Peyer's patch (tissue), 4 donors: ENCODE measurements at regions not wholly inside any gene's neighbourhood (a gene's known extent, or its start where the extent isn't known, plus 50 kb on each side); places are given as distances from the start of the nearest gene placed in this dataset.

Experiments
- CTCF ChIP-seq, 6 experiments: fragments of 450-650 bp in 4 of 6; fragments of 200-600 bp in 2 of 6; sonication (generic) in 1 of 6; IDR thresholded peaks; one replicate each; pipeline ENCODE4 v1.5.1; 2017 to 2019; ENCODE audit warnings: antibody characterized with exemption in 6 of 6, mild to moderate bottlenecking in 3 of 6, moderate library complexity in 1 of 6
- POLR2A ChIP-seq, 2 donors: fragments of 450-650 bp; IDR thresholded peaks; one replicate each; pipeline ENCODE4 v1.5.1; 2017; ENCODE audit warnings: antibody characterized with exemption in 2 of 2, mild to moderate bottlenecking in 2 of 2, moderate library complexity in 2 of 2

GRCh38 chr4:151820004-151820403 lies 59.2 kb upstream of the GATB start:
- no peak for TF ChIP-seq POLR2A (IDR thresholded peaks at IDR 0.05)
- TF ChIP-seq CTCF (IDR thresholded peaks at IDR 0.05) = no peak
